ENCODE measurements at regions not wholly inside any gene's neighbourhood (a gene's known extent, or its start where the extent isn't known, plus 50 kb on each side); places are given as distances from the start of the nearest gene placed in this dataset.
"Not testable (repeated sequence)": the region's sequence is repeated elsewhere in the genome, so short reads cannot be mapped to it uniquely, and the experiment has no call there.

DNA sequence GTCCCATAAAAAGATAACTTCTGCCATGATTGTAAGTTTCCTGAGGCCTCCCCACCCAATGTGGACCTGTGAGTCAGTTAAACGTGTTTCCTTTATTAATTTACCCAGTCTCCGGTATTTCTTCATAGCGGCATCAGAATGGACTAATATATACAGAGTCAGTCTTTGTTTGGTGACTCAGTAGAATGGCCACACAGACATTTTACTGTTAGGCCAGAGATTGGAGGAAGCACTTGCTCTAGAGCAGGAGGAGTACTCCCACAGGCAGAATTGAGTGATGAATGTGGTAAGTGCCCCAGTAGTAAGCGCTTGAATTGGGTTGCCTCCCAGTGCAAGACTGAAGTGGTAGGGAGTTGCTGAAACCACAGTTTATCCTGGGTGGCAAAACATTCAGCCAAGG lies 149.5 kb upstream of the SMIM30 start:
- 90 to 96% methylated on average over 3 to 4 of the region's 4 CpGs for WGBS, 2 donors
- Histone ChIP-seq H3K4me1 (no peaks in the 10 kb centered on the region), H3K4me3 (no peak overlapping the region), H3K36me3 (no peaks in the 10 kb centered on the region), H3K27ac (no peak overlapping the region), H3K9me3 (peaks cover 0 to 17% (median 8%) of the 10 kb centered on the region in 3 donors), H3K27me3 (no peaks in the 10 kb centered on the region)
- no peak for DNase-seq
- intact Hi-C loops (cut with DNase I): no loop called here
- TF ChIP-seq, protein P1, sequence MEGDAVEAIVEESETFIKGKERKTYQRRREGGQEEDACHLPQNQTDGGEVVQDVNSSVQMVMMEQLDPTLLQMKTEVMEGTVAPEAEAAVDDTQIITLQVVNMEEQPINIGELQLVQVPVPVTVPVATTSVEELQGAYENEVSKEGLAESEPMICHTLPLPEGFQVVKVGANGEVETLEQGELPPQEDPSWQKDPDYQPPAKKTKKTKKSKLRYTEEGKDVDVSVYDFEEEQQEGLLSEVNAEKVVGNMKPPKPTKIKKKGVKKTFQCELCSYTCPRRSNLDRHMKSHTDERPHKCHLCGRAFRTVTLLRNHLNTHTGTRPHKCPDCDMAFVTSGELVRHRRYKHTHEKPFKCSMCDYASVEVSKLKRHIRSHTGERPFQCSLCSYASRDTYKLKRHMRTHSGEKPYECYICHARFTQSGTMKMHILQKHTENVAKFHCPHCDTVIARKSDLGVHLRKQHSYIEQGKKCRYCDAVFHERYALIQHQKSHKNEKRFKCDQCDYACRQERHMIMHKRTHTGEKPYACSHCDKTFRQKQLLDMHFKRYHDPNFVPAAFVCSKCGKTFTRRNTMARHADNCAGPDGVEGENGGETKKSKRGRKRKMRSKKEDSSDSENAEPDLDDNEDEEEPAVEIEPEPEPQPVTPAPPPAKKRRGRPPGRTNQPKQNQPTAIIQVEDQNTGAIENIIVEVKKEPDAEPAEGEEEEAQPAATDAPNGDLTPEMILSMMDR (IDR thresholded peaks at IDR 0.05): no peak
- TF ChIP-seq POLR2A (IDR thresholded peaks at IDR 0.05): no peak

DNA sequence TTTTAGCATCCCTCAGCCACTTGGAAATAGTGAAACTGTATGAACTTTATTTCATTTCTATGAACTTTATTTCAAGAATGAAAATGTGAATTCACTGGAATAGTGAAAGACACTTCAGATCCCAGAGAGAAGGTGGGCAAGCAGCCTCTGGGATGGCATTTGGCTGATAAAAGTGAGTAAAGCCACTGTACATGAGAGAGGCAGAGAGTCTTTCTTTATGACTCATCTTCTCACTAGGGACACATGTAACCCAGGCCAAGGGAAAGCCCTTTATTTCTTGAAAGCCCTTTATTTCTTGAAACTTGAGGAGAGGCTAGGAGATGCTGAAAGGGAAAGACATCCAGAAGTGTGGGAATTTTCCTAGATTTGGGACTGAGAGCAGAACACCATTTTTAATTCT lies 148.9 kb upstream of the SMIM30 start:
- TF ChIP-seq, protein P1 (IDR thresholded peaks at IDR 0.05): no peak
- no peak for TF ChIP-seq POLR2A (IDR thresholded peaks at IDR 0.05)
- Histone ChIP-seq H3K4me1 (no peaks in the 10 kb centered on the region), H3K27me3 (no peaks in the 10 kb centered on the region), H3K4me3 (no peak overlapping the region), H3K36me3 (no peaks in the 10 kb centered on the region), H3K9me3 (peaks cover 0 to 17% (median 8%) of the 10 kb centered on the region in 3 donors), H3K27ac (no peak overlapping the region)
- no peak for DNase-seq
- intact Hi-C loops (cut with DNase I): no loop called here

GRCh38 chr7:113263749-113264148 lies 145.4 kb upstream of the SMIM30 start:
- Histone ChIP-seq H3K4me3 (no peak overlapping the region), H3K9me3 (peaks cover 0 to 8% (median 4%) of the 10 kb centered on the region in 3 donors), H3K36me3 (no peaks in the 10 kb centered on the region), H3K4me1 (no peaks in the 10 kb centered on the region), H3K27ac (no peak overlapping the region), H3K27me3 (no peaks in the 10 kb centered on the region)
- DNase-seq: no peak
- WGBS, 2 donors: 73 to 79% methylated on average over 4 of the region's 4 CpGs
- intact Hi-C loops (cut with DNase I): no loop called here
- TF ChIP-seq, protein P1 (IDR thresholded peaks at IDR 0.05): no peak
- no peak for TF ChIP-seq POLR2A (IDR thresholded peaks at IDR 0.05)

DNA sequence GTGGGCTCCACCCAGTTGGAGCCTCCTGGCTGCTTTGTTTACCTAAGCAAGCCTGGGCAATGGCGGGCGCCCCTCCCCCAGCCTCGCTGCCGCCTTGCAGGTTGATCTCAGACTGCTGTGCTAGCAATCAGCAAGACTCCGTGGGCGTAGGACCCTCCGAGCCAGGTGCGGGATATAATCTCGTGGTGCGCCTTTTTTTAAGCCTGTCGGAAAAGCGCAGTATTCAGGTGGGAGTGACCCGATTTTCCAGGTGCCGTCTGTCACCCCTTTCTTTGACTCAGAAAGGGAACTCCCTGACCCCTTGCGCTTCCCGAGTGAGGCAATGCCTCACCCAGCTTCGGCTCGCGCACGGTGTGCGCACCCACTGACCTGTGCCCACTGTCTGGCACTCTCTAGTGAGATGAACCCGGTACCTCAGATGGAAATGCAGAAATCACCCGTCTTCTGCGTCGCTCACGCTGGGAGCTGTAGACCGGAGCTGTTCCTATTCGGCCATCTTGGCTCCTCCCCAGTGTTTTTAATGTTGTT lies 144.9 kb upstream of the SMIM30 start:
- H3K4me1 ChIP-seq; H3K27me3 ChIP-seq; intact Hi-C loops (cut with DNase I); H3K9me3 ChIP-seq; H3K36me3 ChIP-seq; H3K4me3 ChIP-seq; DNase-seq; H3K27ac ChIP-seq: not testable (repeated sequence)
- WGBS, 2 donors: 92 to 94% methylated on average over 22 to 28 of the region's 28 CpGs

DNA sequence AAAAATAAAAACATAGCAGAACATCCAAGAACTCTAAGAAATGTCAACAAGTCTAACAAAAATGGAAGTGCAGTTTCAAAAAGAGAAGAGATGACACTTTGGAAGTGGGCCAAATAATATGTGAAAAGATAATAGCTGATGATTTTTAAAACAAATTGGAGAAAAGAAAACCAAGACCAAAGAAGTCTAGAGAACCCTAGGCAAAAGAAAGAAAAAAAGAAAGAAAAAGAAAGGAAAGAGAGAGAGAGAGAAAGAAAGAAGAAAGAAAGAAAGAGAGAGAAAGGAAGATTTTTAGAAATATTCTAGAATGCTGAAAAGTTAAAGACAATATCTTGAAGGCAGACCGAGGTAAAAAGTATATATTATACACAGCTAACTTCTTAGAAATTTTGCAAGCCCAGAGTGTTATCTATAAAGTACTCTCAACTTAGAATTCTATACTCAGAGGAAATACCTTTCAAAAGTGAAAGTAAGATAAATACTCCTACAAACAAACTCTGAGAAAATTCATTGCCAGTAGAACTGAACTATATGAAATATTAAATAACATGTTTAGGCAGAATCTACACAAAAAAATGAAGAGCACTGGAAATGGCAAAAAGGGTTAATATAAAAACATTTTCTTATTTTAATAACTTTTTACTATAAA lies 138.7 kb upstream of the SMIM30 start:
- WGBS, 2 donors: 69% methylated on average over 1 of the region's 1 CpG
- H3K9me3 ChIP-seq: no peaks in the 10 kb centered on the region
- no peak for TF ChIP-seq POLR2A (IDR thresholded peaks at IDR 0.05)
- no peak for DNase-seq
- intact Hi-C loops (cut with DNase I): no loop called here
- H3K4me1 ChIP-seq: no peaks in the 10 kb centered on the region
- H3K4me3 ChIP-seq: no peak overlapping the region
- no peaks in the 10 kb centered on the region for H3K36me3 ChIP-seq
- H3K27me3 ChIP-seq: no peaks in the 10 kb centered on the region
- H3K27ac ChIP-seq: no peak overlapping the region

- 57% methylated on average over 3 of the region's 3 CpGs for WGBS, 2 donors
- no peaks in the 10 kb centered on the region for H3K4me1 ChIP-seq
- no peak for DNase-seq
- H3K36me3 ChIP-seq: no peaks in the 10 kb centered on the region
- intact Hi-C loops (cut with DNase I): no loop called here
- H3K27me3 ChIP-seq: no peaks in the 10 kb centered on the region
- no peaks in the 10 kb centered on the region for H3K9me3 ChIP-seq
- no peak overlapping the region for H3K27ac ChIP-seq
- H3K4me3 ChIP-seq: no peak overlapping the region
- TF ChIP-seq, protein P1 (IDR thresholded peaks at IDR 0.05): no peak
- TF ChIP-seq POLR2A (IDR thresholded peaks at IDR 0.05): no peak
These were observed 128.8 kb upstream of the SMIM30 start for GRCh38 chr7:113247198-113247597.

All from esophagus squamous epithelium (tissue), 5 donors.